ENCODE measurements at regions not wholly inside any gene's neighbourhood (a gene's known extent, or its start where the extent isn't known, plus 50 kb on each side); places are given as distances from the start of the nearest gene placed in this dataset.

GRCh38 chr9:108347463-108348188 is 508.2 kb downstream of the ACTL7B start:
- no peak for DNase-seq (ENCODE audit: low read depth)
- TF ChIP-seq MYC (IDR thresholded peaks at IDR 0.05; ENCODE audit: low read depth, low read length) (no peak), CTCF (IDR thresholded peaks at IDR 0.05; ENCODE audit: low read depth, low read length) (no peak), POLR2A (IDR thresholded peaks at IDR 0.05; ENCODE audit: extremely low read depth, insufficient read length) (no peak), MAX (IDR thresholded peaks at IDR 0.05; ENCODE audit: low read depth, low read length) (no peak)
- no peak overlapping the region for H3K4me3 ChIP-seq (ENCODE audit: low read depth, low read length)

- no peak for DNase-seq (ENCODE audit: low read depth)
- no peak overlapping the region for H3K4me3 ChIP-seq (ENCODE audit: low read depth, low read length)
- TF ChIP-seq MAX (IDR thresholded peaks at IDR 0.05; ENCODE audit: low read depth, low read length) (no peak), MYC (IDR thresholded peaks at IDR 0.05; ENCODE audit: low read depth, low read length) (no peak), CTCF (IDR thresholded peaks at IDR 0.05; ENCODE audit: low read depth, low read length) (no peak), POLR2A (IDR thresholded peaks at IDR 0.05; ENCODE audit: extremely low read depth, insufficient read length) (no peak)
These were observed 510.0 kb downstream of the ACTL7B start for GRCh38 chr9:108345826-108346225.

GRCh38 chr9:108339251-108339650 is 516.5 kb downstream of the ACTL7B start:
- TF ChIP-seq MYC (IDR thresholded peaks at IDR 0.05; ENCODE audit: low read depth, low read length) (no peak), MAX (IDR thresholded peaks at IDR 0.05; ENCODE audit: low read depth, low read length) (no peak), CTCF (IDR thresholded peaks at IDR 0.05; ENCODE audit: low read depth, low read length) (no peak), POLR2A (IDR thresholded peaks at IDR 0.05; ENCODE audit: extremely low read depth, insufficient read length) (no peak)
- no peak for DNase-seq (ENCODE audit: low read depth)
- H3K4me3 ChIP-seq (ENCODE audit: low read depth, low read length) = no peak overlapping the region

- DNase-seq (ENCODE audit: low read depth) = no peak
- no peak overlapping the region for H3K4me3 ChIP-seq (ENCODE audit: low read depth, low read length)
- TF ChIP-seq MAX (IDR thresholded peaks at IDR 0.05; ENCODE audit: low read depth, low read length) (no peak), POLR2A (IDR thresholded peaks at IDR 0.05; ENCODE audit: extremely low read depth, insufficient read length) (no peak), MYC (IDR thresholded peaks at IDR 0.05; ENCODE audit: low read depth, low read length) (no peak), CTCF (IDR thresholded peaks at IDR 0.05; ENCODE audit: low read depth, low read length) (no peak)
These were observed 519.2 kb downstream of the ACTL7B start for GRCh38 chr9:108336575-108336974.

GRCh38 chr9:108333530-108333983 is 522.2 kb downstream of the ACTL7B start:
- H3K4me3 ChIP-seq (ENCODE audit: low read depth, low read length) = no peak overlapping the region
- TF ChIP-seq MAX (IDR thresholded peaks at IDR 0.05; ENCODE audit: low read depth, low read length) (no peak), MYC (IDR thresholded peaks at IDR 0.05; ENCODE audit: low read depth, low read length) (no peak), CTCF (IDR thresholded peaks at IDR 0.05; ENCODE audit: low read depth, low read length) (no peak), POLR2A (IDR thresholded peaks at IDR 0.05; ENCODE audit: extremely low read depth, insufficient read length) (no peak)
- no peak for DNase-seq (ENCODE audit: low read depth)
